ENCODE measurements at regions not wholly inside any gene's neighbourhood (a gene's known extent, or its start where the extent isn't known, plus 50 kb on each side); places are given as distances from the start of the nearest gene placed in this dataset.

- TF ChIP-seq POLR2AphosphoS5 (IDR thresholded peaks at IDR 0.05) (no peak), CTCF (IDR thresholded peaks at IDR 0.05) (no peak)
Observed at GRCh38 chr2:60068755-60069154, 484.7 kb downstream of the BCL11A start.
